C4-2B (cell line): ENCODE measurements at regions not wholly inside any gene's neighbourhood (a gene's known extent, or its start where the extent isn't known, plus 50 kb on each side); places are given as distances from the start of the nearest gene placed in this dataset.

Experiments
- H3K27ac ChIP-seq: fragments of 450-650 bp; 2 replicates; pipeline ENCODE4 v1.5.1; 2017
- CTCF ChIP-seq: fragments of 450-650 bp; conservative IDR thresholded peaks from 2 replicates; pipeline ENCODE4 v1.5.1; 2017; ENCODE audit warnings: mild to moderate bottlenecking
- ZFX ChIP-seq: fragments of 450-650 bp; IDR thresholded peaks from 2 replicates; pipeline ENCODE4 v1.6.1; 2017

- TF ChIP-seq ZFX, result no peak
- no peak for TF ChIP-seq CTCF
Measured at GRCh38 chr4:138494116-138494515, 252.0 kb upstream of the SLC7A11 start.

GRCh38 chr4:138492176-138492575 is 250.0 kb upstream of the SLC7A11 start:
- TF ChIP-seq CTCF (no peak), ZFX (no peak)
- H3K27ac ChIP-seq, result no peak overlapping the region

More at GRCh38 chr4:138494116-138494515, 252.0 kb upstream of the SLC7A11 start:
- no peak overlapping the region for H3K27ac ChIP-seq

- H3K27ac ChIP-seq, result no peak overlapping the region
- TF ChIP-seq ZFX (no peak), CTCF (no peak)
Measured at GRCh38 chr4:138488533-138488932, 246.4 kb upstream of the SLC7A11 start.

- TF ChIP-seq CTCF (no peak), ZFX (no peak)
- H3K27ac ChIP-seq, result no peak overlapping the region
Measured at GRCh38 chr4:138487670-138488069, 245.5 kb upstream of the SLC7A11 start.

GRCh38 chr4:138487230-138487629 is 245.1 kb upstream of the SLC7A11 start:
- H3K27ac ChIP-seq, result no peak overlapping the region
- TF ChIP-seq CTCF (no peak), ZFX (no peak)

- TF ChIP-seq ZFX (no peak), CTCF (no peak)
- no peak overlapping the region for H3K27ac ChIP-seq
Measured at GRCh38 chr4:138485498-138485897, 243.3 kb upstream of the SLC7A11 start.

- no peak for TF ChIP-seq ZFX
- TF ChIP-seq CTCF, result no peak
- H3K27ac ChIP-seq, result no peak overlapping the region
Measured at GRCh38 chr4:138475116-138475515, 233.0 kb upstream of the SLC7A11 start.
